ENCODE measurements at regions not wholly inside any gene's neighbourhood (a gene's known extent, or its start where the extent isn't known, plus 50 kb on each side); places are given as distances from the start of the nearest gene placed in this dataset.
"Not testable (repeated sequence)": the region's sequence is repeated elsewhere in the genome, so short reads cannot be mapped to it uniquely, and the experiment has no call there.

GRCh38 chr6:27816906-27817305 is 95.3 kb downstream of the OR2B2 start:
- Mint-ChIP-seq H3K27me3 (no peaks in the 10 kb centered on the region), H3K27ac (peak overlapping the region; percentile 76), H3K4me1 (ENCODE audit: low read depth) (peaks cover 37% of the 10 kb centered on the region), H3K4me3 (ENCODE audit: low read depth) (no peak overlapping the region), H3K36me3 (ENCODE audit: insufficient read depth) (no peaks in the 10 kb centered on the region), H3K9me3 (ENCODE audit: low read depth) (no peaks in the 10 kb centered on the region)
- TF ChIP-seq CTCF (IDR thresholded peaks at IDR 0.05; ENCODE audit: unreplicated experiment) = no peak
- no peak for DNase-seq (ENCODE audit: low spot score, unreplicated experiment)

- H3K9me3 Mint-ChIP-seq (ENCODE audit: low read depth) = no peaks in the 10 kb centered on the region
- no peaks in the 10 kb centered on the region for H3K36me3 Mint-ChIP-seq (ENCODE audit: insufficient read depth)
- peak overlapping the region; percentile 100 for H3K27ac Mint-ChIP-seq
- DNase-seq (ENCODE audit: low spot score, unreplicated experiment) = peak; percentile 55
- peak overlapping the region; percentile 81 for H3K4me3 Mint-ChIP-seq (ENCODE audit: low read depth)
- no peak for TF ChIP-seq CTCF (IDR thresholded peaks at IDR 0.05; ENCODE audit: unreplicated experiment)
- H3K4me1 Mint-ChIP-seq (ENCODE audit: low read depth) = peaks cover 37% of the 10 kb centered on the region
- H3K27me3 Mint-ChIP-seq = no peaks in the 10 kb centered on the region
Observed at GRCh38 chr6:27814665-27815424, 97.4 kb downstream of the OR2B2 start.

GRCh38 chr6:27814415-27814664 is 97.9 kb downstream of the OR2B2 start:
- Mint-ChIP-seq H3K4me3 (ENCODE audit: low read depth) (peak overlapping the region; percentile 81), H3K4me1 (ENCODE audit: low read depth) (peaks cover 37% of the 10 kb centered on the region), H3K27ac (peak overlapping the region; percentile 100)
- not testable (repeated sequence) for H3K27me3 Mint-ChIP-seq; DNase-seq (ENCODE audit: low spot score, unreplicated experiment); H3K36me3 Mint-ChIP-seq (ENCODE audit: insufficient read depth); H3K9me3 Mint-ChIP-seq (ENCODE audit: low read depth)

GRCh38 chr6:27812805-27813492 is 99.2 kb downstream of the OR2B2 start:
- Mint-ChIP-seq H3K27me3 (no peaks in the 10 kb centered on the region), H3K36me3 (ENCODE audit: insufficient read depth) (no peaks in the 10 kb centered on the region), H3K27ac (peak overlapping the region; percentile 100), H3K4me1 (ENCODE audit: low read depth) (peaks cover 43% of the 10 kb centered on the region), H3K9me3 (ENCODE audit: low read depth) (no peaks in the 10 kb centered on the region), H3K4me3 (ENCODE audit: low read depth) (peak overlapping the region; percentile 81)
- no peak for DNase-seq (ENCODE audit: low spot score, unreplicated experiment)
- TF ChIP-seq CTCF (IDR thresholded peaks at IDR 0.05; ENCODE audit: unreplicated experiment) = no peak

- H3K27me3 Mint-ChIP-seq = no peaks in the 10 kb centered on the region
Observed at GRCh38 chr6:27812078-27812804, 100.0 kb downstream of the OR2B2 start.

More at GRCh38 chr6:27812078-27812804, 100.0 kb downstream of the OR2B2 start:
- Mint-ChIP-seq H3K36me3 (ENCODE audit: insufficient read depth) (no peaks in the 10 kb centered on the region), H3K4me1 (ENCODE audit: low read depth) (peaks cover 44% of the 10 kb centered on the region), H3K9me3 (ENCODE audit: low read depth) (no peaks in the 10 kb centered on the region), H3K27ac (peak overlapping the region; percentile 98), H3K4me3 (ENCODE audit: low read depth) (peak overlapping the region; percentile 58)
- TF ChIP-seq CTCF (IDR thresholded peaks at IDR 0.05; ENCODE audit: unreplicated experiment) = no peak
- DNase-seq (ENCODE audit: low spot score, unreplicated experiment) = no peak

Measured in progenitor cell of endocrine pancreas (in vitro differentiated cells).